ENCODE measurements at regions not wholly inside any gene's neighbourhood (a gene's known extent, or its start where the extent isn't known, plus 50 kb on each side); places are given as distances from the start of the nearest gene placed in this dataset.

DNA sequence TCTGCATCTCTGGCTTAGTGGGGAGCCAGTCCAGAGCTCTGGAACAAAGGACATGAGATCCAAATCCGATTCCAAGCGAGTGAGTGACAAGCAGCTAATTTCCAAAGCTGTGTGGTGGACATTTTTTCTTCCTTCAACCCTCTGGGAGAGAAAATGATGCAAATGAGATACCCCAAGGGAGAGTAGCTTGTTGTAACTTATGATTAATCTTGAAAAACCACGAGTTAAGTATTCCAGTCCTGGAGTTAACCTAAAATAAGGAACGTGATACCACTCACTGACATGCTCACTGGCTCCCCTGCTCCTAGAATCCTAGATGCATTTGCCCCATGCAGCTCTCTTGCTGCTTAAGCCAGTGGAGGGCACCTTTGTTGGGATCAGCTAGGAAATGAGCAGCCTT lies 116.0 kb upstream of the HABP2 start:
- DNase-seq: peak in 1 of 7 donors; percentile 1
- TF ChIP-seq POLR2A (IDR thresholded peaks at IDR 0.05) (no peak), CTCF (IDR thresholded peaks at IDR 0.05) (no peak)
- 62 to 76% (median 67%) methylated on average over 4 of the region's 4 CpGs for WGBS, 4 donors
- Histone ChIP-seq H3K4me1 (replicated peaks in 1 of 2) (no peaks in the 10 kb centered on the region), H3K4me3 (no peak overlapping the region), H3K36me3 (replicated peaks in 1 of 2) (no peaks in the 10 kb centered on the region), H3K27me3 (no peaks in the 10 kb centered on the region), H3K9me3 (replicated peaks in 1 of 3) (no peaks in the 10 kb centered on the region), H3K27ac (no peak overlapping the region)
- intact Hi-C loops (cut with DNase I): no loop called here

DNA sequence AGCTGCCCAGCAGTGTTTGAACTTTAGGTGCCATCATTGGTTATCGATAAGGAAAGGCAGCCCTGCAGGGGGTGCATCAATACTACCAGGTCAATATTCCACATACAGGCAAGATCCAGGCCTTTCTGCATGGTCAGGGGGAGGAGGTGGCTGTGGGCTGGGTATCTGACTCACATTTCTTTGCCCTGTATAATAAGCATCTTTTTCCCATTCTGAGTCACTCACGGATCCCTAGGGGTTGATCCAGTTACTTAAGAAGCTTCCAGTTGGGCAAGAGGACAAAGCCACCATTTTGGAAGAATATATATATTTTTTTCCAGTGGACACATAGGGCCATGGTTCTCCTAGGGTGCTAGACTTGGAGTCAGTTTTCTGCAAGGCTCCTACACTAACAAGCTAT lies 114.2 kb upstream of the HABP2 start:
- TF ChIP-seq CTCF (IDR thresholded peaks at IDR 0.05) (no peak), POLR2A (IDR thresholded peaks at IDR 0.05) (no peak)
- intact Hi-C loops (cut with DNase I): no loop called here
- Histone ChIP-seq H3K27me3 (no peaks in the 10 kb centered on the region), H3K27ac (no peak overlapping the region), H3K4me1 (replicated peaks in 1 of 2) (no peaks in the 10 kb centered on the region), H3K4me3 (no peak overlapping the region), H3K9me3 (replicated peaks in 1 of 3) (no peaks in the 10 kb centered on the region), H3K36me3 (replicated peaks in 1 of 2) (no peaks in the 10 kb centered on the region)
- WGBS, 4 donors: 75 to 89% (median 78%) methylated on average over 2 of the region's 2 CpGs
- DNase-seq: peak in 1 of 7 donors; percentile 10

DNA sequence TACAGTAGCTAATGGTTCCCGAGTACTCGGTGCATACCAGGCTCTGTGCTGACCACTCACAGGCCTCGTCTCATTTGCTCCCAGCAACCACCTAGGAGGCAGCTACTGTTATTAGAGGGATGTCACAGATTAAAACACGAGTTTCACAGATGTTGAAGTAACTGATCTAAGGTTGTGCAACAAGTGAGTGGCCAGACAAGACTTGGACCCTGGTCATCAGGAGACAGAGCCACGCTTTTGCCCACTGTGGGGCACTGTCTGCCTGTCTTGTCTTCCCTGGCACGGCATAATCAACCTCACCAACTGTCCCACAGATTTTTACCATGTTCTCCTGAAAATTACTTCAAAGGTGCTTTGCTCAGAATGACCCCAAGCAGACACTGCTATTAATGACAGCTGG lies 111.6 kb upstream of the HABP2 start:
- H3K27me3 ChIP-seq: no peaks in the 10 kb centered on the region
- intact Hi-C loops (cut with DNase I): no loop called here
- 81 to 94% (median 85%) methylated on average over 4 to 6 of the region's 6 CpGs for WGBS, 4 donors

GRCh38 chr10:113441686-113442270 lies 111.1 kb upstream of the HABP2 start:
- no peak for TF ChIP-seq POLR2A (IDR thresholded peaks at IDR 0.05)
- TF ChIP-seq CTCF (IDR thresholded peaks at IDR 0.05): no peak
- Histone ChIP-seq H3K27ac (no peak overlapping the region), H3K9me3 (replicated peaks in 1 of 3) (no peaks in the 10 kb centered on the region), H3K4me3 (no peak overlapping the region), H3K36me3 (replicated peaks in 1 of 2) (no peaks in the 10 kb centered on the region), H3K27me3 (no peaks in the 10 kb centered on the region), H3K4me1 (replicated peaks in 1 of 2) (no peaks in the 10 kb centered on the region)
- intact Hi-C loops (cut with DNase I): no loop called here
- peak in 1 of 7 donors; percentile 17 for DNase-seq
- WGBS, 4 donors: 92 to 95% (median 93%) methylated on average over 4 of the region's 4 CpGs

More for the DNA sequence above, 111.6 kb upstream of the HABP2 start:
- Histone ChIP-seq H3K27ac (no peak overlapping the region), H3K36me3 (replicated peaks in 1 of 2) (no peaks in the 10 kb centered on the region), H3K4me1 (replicated peaks in 1 of 2) (no peaks in the 10 kb centered on the region), H3K9me3 (replicated peaks in 1 of 3) (no peaks in the 10 kb centered on the region), H3K4me3 (no peak overlapping the region)
- DNase-seq: no peak
- TF ChIP-seq POLR2A (IDR thresholded peaks at IDR 0.05) (no peak), CTCF (IDR thresholded peaks at IDR 0.05) (peak in 1 of 6 experiments; percentile 14)
